HG02571 (cell line): ENCODE measurements at regions not wholly inside any gene's neighbourhood (a gene's known extent, or its start where the extent isn't known, plus 50 kb on each side); places are given as distances from the start of the nearest gene placed in this dataset.

Source experiments
- ATAC-seq: cut with Tn5 transposase; IDR thresholded peaks from one replicate; pipeline ENCODE4 v1.9.1; 2021; ENCODE audit warnings: mild to moderate bottlenecking, moderate library complexity; ENCODE audit not compliant: unreplicated experiment

DNA sequence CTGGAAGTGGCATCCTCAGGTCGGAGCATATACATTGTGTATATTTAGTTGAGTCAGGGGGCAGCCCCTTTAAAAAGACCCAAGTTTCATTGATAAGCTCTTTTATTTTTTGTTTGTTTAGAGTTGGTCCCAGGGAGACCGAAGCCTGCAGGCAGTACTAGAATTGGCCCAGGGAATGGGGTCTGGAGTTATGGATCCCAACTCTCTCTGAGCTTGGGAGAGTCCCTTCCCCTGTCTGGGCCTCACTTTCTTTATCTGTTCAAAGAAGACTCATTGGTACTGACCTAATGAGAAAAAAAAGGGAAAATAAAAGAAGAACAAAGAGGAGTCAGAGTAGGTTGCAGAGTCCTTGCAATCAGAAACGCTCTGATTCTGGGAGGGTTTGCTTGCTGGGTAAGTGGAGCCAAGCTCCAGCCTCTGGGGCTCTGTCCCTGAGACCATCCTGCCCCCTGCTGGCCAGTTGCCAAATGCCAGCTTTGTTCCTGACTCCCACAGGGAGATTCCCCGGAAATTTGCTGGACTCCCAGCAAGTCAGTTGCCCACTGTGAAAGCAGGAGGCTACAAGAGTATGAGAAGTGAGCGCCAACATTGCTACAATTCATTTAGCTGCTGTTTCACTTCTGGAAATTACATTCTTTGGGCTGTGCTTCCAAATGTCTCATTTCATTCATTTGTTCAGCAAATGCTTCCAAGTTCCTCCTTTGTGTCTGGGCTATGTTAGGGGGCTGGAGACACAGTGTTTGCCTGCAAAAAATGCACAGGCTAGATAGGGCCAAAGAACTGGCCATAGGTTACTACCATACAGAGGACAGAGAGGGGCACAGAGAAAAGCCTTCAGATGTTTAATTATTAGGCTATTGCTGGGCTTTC is 156.2 kb downstream of the MELK start:
- ATAC-seq = no peak

DNA sequence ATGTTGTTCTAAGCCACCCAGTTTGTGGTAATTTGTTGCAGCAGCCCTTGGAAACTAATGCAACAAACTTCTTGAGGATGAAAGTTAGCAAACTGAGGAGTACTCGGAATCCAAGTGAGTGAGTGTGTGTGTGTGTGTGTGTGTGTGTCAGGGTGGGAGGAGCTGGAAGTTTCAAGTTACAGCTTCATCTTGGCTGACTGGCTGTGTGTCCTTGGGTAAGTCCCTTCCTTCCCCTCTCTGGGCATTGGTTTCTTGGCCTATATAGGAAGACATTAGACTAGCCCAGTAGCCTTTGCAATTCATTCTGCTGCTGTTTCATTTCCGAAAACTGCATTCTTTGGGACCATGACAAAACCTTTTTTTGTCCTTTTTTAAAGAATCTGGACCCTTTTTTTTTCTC is 157.2 kb downstream of the MELK start:
- ATAC-seq = no peak

GRCh38 chr9:36730414-36730813 is 157.7 kb downstream of the MELK start:
- no peak for ATAC-seq

GRCh38 chr9:36731068-36731956 is 158.6 kb downstream of the MELK start:
- no peak for ATAC-seq

GRCh38 chr9:36734737-36735136 is 162.0 kb downstream of the MELK start:
- ATAC-seq = no peak

DNA sequence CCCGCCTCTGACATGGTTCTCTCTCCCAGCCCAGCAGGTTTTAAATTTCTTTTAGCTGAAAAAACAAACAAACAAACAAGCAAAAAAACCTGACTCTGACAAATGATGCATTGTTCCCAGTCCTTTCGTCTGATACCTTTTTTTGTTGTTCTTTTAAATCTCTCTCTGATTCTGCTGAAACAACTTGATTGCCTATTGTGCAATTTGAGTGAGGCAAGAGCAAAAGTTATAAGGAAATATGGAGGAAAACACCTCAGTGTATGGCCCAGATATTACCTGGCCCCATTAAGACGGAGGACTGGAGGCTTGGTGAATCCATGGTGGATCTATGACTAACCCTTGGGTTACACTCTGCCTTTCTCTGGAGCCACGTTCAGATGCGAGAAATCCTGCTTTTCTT is 164.0 kb downstream of the MELK start:
- ATAC-seq = no peak

DNA sequence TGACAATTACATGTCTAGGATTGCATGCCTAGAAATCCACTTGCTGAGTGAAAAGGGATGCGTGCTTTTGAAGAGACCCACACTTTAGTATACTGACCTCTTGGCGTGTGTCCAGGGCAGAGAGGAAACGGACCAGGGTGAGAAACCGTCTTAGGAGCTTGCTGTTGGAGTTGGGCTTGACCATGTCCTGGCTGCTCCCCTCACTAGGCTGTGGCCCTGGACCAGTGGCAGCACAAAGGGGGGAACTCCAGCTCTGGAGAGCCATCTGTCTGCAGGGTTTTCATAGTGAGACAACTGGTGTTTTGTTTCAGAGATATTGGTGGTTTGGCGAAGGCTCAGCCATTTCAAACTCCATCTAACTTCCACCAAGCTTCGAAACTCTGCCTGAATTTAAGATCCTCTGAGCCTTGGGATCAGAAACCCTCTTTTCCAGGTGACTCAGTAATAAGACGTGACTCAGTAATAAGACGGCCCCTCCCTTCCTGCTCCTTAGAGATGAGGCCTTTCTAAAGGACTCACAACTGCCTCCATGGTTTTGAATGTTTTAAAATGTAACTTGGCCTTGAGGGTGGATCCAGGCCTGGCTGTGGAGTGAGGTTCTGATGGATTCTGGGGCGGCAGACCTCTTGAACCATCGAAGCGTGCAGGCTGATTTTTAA is 165.8 kb downstream of the MELK start:
- ATAC-seq = no peak

- no peak for ATAC-seq
Observed at GRCh38 chr9:36739373-36740116, 166.8 kb downstream of the MELK start.

GRCh38 chr9:36742264-36742663 is 169.6 kb downstream of the MELK start:
- ATAC-seq = no peak

DNA sequence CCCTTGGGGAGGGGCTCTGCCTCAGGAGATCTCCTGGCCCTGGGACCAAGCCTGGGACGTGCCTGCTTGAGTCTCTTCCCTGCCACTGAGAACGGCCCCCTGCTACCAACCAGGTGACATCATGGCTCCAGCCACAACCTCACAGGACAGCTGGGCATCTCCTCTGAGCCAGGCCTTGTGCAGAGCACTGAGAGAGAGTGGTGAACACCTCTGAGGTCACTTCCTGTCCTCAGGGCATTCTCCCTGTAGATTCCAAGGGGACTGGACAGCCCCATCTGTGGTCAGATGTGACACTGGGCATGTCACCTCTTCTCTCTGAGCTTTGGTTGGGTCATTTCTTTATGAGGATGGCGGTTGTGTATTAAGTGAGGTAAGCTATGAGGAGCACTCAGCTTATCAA is 172.0 kb downstream of the MELK start:
- no peak for ATAC-seq

GRCh38 chr9:36745977-36746376 is 173.3 kb downstream of the MELK start:
- ATAC-seq = no peak

DNA sequence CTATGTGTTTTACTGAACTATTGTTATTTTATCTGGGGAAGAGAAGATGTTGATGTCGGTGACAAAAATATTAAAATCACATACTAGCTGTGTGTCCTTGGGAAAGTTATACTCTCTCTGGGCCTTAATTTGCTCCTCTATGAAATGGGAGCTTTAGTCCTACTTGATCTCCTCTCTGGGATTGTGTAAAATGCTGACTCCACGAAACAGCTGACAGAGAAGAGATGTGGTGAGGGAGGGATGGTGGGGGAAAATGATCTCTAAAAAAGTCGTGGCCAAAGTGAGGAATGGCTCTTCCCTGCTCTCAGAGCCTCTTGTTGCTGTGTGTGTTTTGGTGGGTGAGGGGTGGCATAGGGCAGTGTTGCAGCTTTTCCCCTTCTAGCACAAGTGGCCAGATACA is 173.7 kb downstream of the MELK start:
- ATAC-seq = no peak

DNA sequence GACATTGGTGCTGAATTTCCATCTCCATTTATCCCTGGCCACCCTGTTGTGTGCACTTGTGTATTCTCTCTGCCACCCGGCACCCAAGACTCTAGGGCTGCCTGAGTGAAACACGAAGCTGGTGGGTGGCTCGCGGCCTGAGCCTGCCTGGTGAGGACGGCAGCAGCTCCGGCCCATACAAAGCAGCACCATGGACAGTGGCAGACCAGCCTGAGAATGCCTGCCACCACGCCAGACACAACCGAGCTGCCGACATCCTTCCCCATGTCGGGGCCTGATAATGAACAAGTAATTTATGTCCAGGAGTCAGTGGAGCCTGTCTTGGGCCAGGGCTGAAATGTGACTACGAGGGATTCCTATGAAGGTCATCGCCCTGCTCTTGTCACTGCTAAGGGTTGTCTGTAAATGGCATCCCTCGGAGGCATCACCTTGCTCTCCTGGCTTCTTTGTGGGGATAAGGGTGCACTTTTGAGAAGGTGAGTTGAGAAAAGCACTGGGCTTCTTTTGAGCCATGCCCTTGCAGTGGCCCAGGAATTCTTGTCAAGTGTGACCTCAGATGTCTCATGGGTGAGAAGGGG is 175.7 kb downstream of the MELK start:
- ATAC-seq = no peak

DNA sequence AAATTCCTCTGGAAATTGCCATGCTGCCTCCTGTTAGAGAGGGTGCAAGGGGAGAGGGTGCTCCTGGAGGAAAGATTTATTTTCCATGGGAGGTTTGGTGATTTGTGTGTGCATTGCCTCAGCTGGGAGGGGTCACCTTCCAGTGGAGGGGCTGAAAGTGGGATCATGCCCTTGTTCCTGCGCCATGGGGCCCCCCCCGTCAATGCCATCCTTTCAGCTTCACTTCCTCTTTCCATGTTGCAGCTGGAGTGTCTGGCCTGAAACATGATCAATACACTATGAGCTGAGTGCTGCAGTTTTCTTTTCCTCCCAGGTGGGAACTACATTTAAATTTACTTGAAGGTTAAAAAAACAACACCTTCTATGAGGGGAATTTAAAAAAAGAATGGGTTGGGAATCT is 176.8 kb downstream of the MELK start:
- ATAC-seq = no peak

DNA sequence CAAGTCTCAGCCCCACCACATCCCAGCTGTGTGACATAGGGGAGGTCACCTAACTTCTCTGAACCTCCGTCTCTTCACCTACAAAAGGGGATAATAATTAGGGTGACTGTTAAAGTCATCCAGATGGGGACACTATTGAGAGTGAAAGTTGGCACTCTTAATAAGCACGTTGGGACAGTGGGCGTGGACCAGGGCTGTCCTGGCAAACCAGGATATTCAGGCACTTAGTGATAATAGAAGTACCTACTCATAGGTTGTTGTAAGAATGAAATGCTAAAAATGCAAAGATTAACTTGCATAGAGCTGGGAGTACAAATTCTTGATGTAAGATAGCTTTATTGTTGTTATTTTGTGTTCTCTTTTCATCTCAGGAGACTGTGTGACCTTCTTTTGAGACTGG is 177.9 kb downstream of the MELK start:
- no peak for ATAC-seq

DNA sequence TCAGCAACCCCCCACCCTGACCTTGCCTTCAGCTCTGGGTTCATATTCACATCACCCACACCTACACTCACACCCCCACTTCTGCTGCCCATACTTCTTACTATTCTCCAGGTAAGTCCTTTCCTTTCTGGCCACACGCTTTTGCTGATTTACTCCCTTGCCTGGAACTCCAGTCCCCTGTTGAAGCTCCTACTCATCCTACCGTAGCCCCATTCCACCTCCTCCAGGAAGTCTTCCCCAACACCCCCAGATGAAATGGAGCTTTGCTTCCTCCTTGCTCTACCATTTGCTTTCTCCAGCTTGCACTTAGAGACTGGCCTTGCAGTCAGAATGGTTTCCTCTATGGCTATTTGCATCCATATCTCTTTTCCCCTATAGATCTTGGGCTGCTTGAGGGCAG is 182.3 kb downstream of the MELK start:
- no peak for ATAC-seq

DNA sequence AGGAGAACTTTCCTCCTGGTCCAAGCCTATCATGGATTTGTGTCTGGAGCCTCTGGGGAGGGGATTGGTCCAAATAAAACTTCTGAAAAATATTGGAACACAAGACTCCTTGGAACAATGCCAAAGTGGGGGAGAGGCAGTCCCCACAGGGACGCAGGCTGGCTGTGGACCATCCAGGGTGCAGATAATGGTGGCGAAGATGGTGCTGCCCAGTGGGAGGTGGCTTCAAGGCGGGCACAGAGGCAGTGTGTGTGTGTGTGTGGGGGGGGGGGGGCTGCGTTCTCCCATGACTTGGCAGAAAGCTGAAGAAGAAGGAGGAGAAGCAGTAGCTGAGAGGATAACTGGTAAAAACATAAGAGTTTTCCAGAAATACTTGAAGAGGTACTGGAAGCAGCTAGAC is 186.4 kb downstream of the MELK start:
- ATAC-seq = no peak

DNA sequence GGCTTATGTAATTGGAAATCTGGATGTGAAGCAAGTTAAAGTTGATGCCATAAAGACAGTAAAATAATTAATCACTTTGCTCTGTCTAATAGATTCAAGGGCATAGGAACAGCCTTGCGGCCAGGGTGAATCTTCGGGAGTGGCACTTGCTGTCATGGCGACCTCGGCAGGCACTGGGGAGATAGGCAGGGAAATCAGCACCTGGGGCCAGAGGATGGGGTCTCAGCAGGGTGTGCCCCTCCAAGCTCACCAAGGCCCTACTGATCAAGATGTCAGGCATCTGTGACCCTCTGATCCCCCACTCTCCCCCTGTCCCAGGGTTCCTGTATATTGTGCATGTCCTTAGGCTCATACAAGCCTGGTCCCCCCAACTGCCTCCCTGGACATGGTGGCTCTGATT is 187.3 kb downstream of the MELK start:
- no peak for ATAC-seq

DNA sequence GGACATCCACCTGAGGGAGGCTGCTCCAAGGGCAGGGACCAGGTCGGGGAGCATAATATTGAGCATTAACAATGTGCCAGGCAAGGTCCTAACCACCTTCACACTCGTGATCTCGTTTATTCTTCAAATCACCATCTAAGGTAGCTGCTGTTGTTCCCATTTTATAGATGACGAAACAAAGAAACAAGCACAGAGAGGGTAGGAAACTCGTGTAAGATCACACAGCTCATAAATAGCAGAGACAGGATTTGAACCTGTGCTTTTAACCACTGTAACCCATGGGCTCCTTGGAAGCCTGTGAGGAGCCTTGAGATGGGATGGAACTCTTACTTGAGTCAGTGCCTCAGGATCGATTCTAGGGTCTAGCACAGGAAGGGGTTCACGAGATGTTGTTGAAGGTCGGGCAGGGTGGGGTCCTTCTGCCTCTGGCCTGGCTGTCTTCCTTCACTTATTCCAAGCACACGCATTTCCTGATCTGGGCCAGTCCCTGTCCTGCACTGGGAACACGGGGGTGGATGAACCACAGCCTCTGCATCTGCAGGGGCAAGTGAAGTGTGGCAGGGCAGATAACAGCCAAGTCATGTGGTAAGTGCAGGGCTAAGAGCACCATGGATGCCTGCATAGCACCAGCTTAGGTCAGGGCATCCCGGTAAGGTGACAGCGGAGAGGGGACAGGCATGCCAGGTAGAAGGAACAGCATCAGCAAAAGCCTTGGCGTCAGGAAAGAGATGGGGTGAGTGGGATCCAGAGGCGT is 188.1 kb downstream of the MELK start:
- no peak for ATAC-seq

GRCh38 chr9:36762958-36763357 is 190.3 kb downstream of the MELK start:
- no peak for ATAC-seq
